ENCODE measurements at regions not wholly inside any gene's neighbourhood (a gene's known extent, or its start where the extent isn't known, plus 50 kb on each side); places are given as distances from the start of the nearest gene placed in this dataset.

DNA sequence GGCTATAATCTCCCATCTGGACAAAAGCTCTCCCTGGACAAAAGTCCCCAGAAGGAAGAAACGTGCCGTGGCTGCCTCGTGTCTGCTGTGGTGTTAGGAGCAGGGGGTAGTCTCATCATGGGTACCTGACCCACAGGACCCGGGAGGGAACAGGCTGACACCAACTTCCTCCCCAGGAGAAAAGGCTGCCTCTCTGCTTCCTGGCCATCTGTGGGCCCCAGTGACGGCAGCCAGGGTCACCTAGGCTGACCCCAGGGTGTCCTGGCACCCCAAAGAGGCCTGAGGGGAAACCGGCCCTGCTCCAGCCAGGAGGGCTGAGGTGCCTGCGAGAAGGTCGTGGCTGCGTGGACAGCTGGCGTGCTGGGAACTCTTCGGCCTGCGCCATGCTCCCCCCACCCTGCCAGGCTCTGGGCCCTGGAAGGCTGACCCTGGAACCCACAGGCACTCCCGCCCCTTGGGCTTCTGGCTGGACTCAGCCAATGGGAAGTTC is 133.9 kb downstream of the RFLNA start:
- peak overlapping the region; percentile 46 for H3K9ac ChIP-seq (ENCODE audit: insufficient read length, low read depth)
- no peak overlapping the region for H3K4me3 ChIP-seq (ENCODE audit: insufficient read length, low read depth)
- no peak for DNase-seq (ENCODE audit: low read depth, low spot score)
- H3K36me3 ChIP-seq (ENCODE audit: insufficient read depth, insufficient read length, low read length): peaks cover 71% of the 10 kb centered on the region
- peaks cover 45% of the 10 kb centered on the region for H3K4me1 ChIP-seq (ENCODE audit: insufficient read depth, insufficient read length)
- no peaks in the 10 kb centered on the region for H3K9me3 ChIP-seq (ENCODE audit: insufficient read depth, low read length)
- no peaks in the 10 kb centered on the region for H3K27me3 ChIP-seq (ENCODE audit: insufficient read depth, insufficient read length)
- TF ChIP-seq YY1 (IDR thresholded peaks at IDR 0.05; ENCODE audit: insufficient read depth, insufficient read length) (no peak), ZNF274 (IDR thresholded peaks at IDR 0.05; ENCODE audit: low read depth, low read length) (no peak), SUZ12 (IDR thresholded peaks at IDR 0.05; ENCODE audit: extremely low read depth, insufficient read depth, insufficient read length) (no peak)

- no peak for TF ChIP-seq YY1 (IDR thresholded peaks at IDR 0.05; ENCODE audit: insufficient read depth, insufficient read length)
- TF ChIP-seq ZNF274 (IDR thresholded peaks at IDR 0.05; ENCODE audit: low read depth, low read length): no peak
- TF ChIP-seq SUZ12 (IDR thresholded peaks at IDR 0.05; ENCODE audit: extremely low read depth, insufficient read depth, insufficient read length): no peak
- no peak overlapping the region for H3K4me3 ChIP-seq (ENCODE audit: insufficient read length, low read depth)
- peak overlapping the region; percentile 26 for H3K9ac ChIP-seq (ENCODE audit: insufficient read length, low read depth)
- H3K27me3 ChIP-seq (ENCODE audit: insufficient read depth, insufficient read length): no peaks in the 10 kb centered on the region
- DNase-seq (ENCODE audit: low read depth, low spot score): no peak
- H3K36me3 ChIP-seq (ENCODE audit: insufficient read depth, insufficient read length, low read length): peaks cover 68% of the 10 kb centered on the region
- no peaks in the 10 kb centered on the region for H3K9me3 ChIP-seq (ENCODE audit: insufficient read depth, low read length)
- peaks cover 43% of the 10 kb centered on the region for H3K4me1 ChIP-seq (ENCODE audit: insufficient read depth, insufficient read length)
Observed at GRCh38 chr12:124428136-124428791, 133.4 kb downstream of the RFLNA start.

GRCh38 chr12:124426594-124427555 is 132.0 kb downstream of the RFLNA start:
- Histone ChIP-seq H3K4me3 (ENCODE audit: insufficient read length, low read depth) (no peak overlapping the region), H3K9me3 (ENCODE audit: insufficient read depth, low read length) (no peaks in the 10 kb centered on the region), H3K4me1 (ENCODE audit: insufficient read depth, insufficient read length) (peaks cover 42% of the 10 kb centered on the region), H3K27me3 (ENCODE audit: insufficient read depth, insufficient read length) (no peaks in the 10 kb centered on the region), H3K36me3 (ENCODE audit: insufficient read depth, insufficient read length, low read length) (peaks cover 61% of the 10 kb centered on the region), H3K9ac (ENCODE audit: insufficient read length, low read depth) (peak overlapping the region; percentile 44)
- DNase-seq (ENCODE audit: low read depth, low spot score): no peak
- no peak for TF ChIP-seq ZNF274 (IDR thresholded peaks at IDR 0.05; ENCODE audit: low read depth, low read length)

DNA sequence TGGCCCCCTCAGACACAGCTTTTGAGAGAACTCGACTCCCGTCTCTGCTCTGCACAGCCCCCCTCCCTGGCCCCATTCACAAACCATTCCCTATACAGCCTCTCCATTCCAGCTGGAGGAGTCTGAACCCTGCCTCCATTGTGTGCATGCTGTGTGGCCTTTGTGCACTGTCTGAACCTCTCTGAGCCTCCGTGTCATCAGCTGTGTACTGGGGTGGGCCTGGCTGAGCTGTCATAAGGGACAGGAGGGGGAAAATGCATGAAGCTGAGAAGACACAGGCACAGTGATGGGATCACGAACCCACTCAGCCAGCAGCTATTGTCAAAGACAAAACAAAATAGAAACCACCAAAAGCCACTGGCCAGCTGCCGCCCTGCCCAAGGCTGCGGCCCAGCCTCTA is 130.8 kb downstream of the RFLNA start:
- Histone ChIP-seq H3K4me3 (ENCODE audit: insufficient read length, low read depth) (no peak overlapping the region), H3K9ac (ENCODE audit: insufficient read length, low read depth) (no peak overlapping the region), H3K9me3 (ENCODE audit: insufficient read depth, low read length) (no peaks in the 10 kb centered on the region), H3K4me1 (ENCODE audit: insufficient read depth, insufficient read length) (peaks cover 44% of the 10 kb centered on the region), H3K27me3 (ENCODE audit: insufficient read depth, insufficient read length) (no peaks in the 10 kb centered on the region), H3K36me3 (ENCODE audit: insufficient read depth, insufficient read length, low read length) (peaks cover 65% of the 10 kb centered on the region)
- DNase-seq (ENCODE audit: low read depth, low spot score): no peak
- TF ChIP-seq YY1 (IDR thresholded peaks at IDR 0.05; ENCODE audit: insufficient read depth, insufficient read length): no peak
- no peak for TF ChIP-seq ZNF274 (IDR thresholded peaks at IDR 0.05; ENCODE audit: low read depth, low read length)
- TF ChIP-seq SUZ12 (IDR thresholded peaks at IDR 0.05; ENCODE audit: extremely low read depth, insufficient read depth, insufficient read length): no peak

DNA sequence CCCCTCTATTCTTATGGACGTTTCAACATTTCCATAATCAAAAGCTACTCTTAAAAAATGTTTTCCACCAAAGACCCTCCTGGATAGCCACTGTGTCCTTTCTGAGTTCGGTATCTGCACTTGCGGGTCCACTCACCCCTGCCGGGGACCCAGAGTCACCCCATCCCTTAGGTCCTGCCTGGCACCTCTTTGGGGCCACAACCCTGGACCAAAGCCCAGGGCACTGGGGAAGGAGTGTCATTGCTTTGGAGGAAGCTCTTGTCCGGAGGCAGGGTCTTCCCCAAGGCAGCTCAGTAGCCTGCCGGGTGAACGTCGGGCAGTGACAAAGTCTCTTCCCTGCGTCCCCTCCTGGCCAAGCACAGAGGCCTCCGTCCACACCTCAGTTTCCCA is 129.6 kb downstream of the RFLNA start:
- peak overlapping the region; percentile 51 for H3K9ac ChIP-seq (ENCODE audit: insufficient read length, low read depth)
- DNase-seq (ENCODE audit: low read depth, low spot score): no peak
- TF ChIP-seq ZNF274 (IDR thresholded peaks at IDR 0.05; ENCODE audit: low read depth, low read length) (no peak), SUZ12 (IDR thresholded peaks at IDR 0.05; ENCODE audit: extremely low read depth, insufficient read depth, insufficient read length) (no peak), YY1 (IDR thresholded peaks at IDR 0.05; ENCODE audit: insufficient read depth, insufficient read length) (no peak)

GRCh38 chr12:124423761-124424515 is 129.0 kb downstream of the RFLNA start:
- Histone ChIP-seq H3K36me3 (ENCODE audit: insufficient read depth, insufficient read length, low read length) (peaks cover 65% of the 10 kb centered on the region), H3K4me3 (ENCODE audit: insufficient read length, low read depth) (no peak overlapping the region)

More for the DNA sequence above, 129.6 kb downstream of the RFLNA start:
- peaks cover 65% of the 10 kb centered on the region for H3K36me3 ChIP-seq (ENCODE audit: insufficient read depth, insufficient read length, low read length)
- H3K4me3 ChIP-seq (ENCODE audit: insufficient read length, low read depth): no peak overlapping the region
- H3K4me1 ChIP-seq (ENCODE audit: insufficient read depth, insufficient read length): peaks cover 44% of the 10 kb centered on the region
- no peaks in the 10 kb centered on the region for H3K27me3 ChIP-seq (ENCODE audit: insufficient read depth, insufficient read length)
- no peaks in the 10 kb centered on the region for H3K9me3 ChIP-seq (ENCODE audit: insufficient read depth, low read length)

More at GRCh38 chr12:124423761-124424515, 129.0 kb downstream of the RFLNA start:
- no peak for TF ChIP-seq YY1 (IDR thresholded peaks at IDR 0.05; ENCODE audit: insufficient read depth, insufficient read length)
- no peak for TF ChIP-seq ZNF274 (IDR thresholded peaks at IDR 0.05; ENCODE audit: low read depth, low read length)
- Histone ChIP-seq H3K9ac (ENCODE audit: insufficient read length, low read depth) (no peak overlapping the region), H3K9me3 (ENCODE audit: insufficient read depth, low read length) (no peaks in the 10 kb centered on the region), H3K27me3 (ENCODE audit: insufficient read depth, insufficient read length) (no peaks in the 10 kb centered on the region), H3K4me1 (ENCODE audit: insufficient read depth, insufficient read length) (peaks cover 41% of the 10 kb centered on the region)
- no peak for DNase-seq (ENCODE audit: low read depth, low spot score)
